GM21737 (cell line): ENCODE measurements at regions not wholly inside any gene's neighbourhood (a gene's known extent, or its start where the extent isn't known, plus 50 kb on each side); places are given as distances from the start of the nearest gene placed in this dataset.
"Not testable (repeated sequence)": the region's sequence is repeated elsewhere in the genome, so short reads cannot be mapped to it uniquely, and the experiment has no call there.

ENCODE experiments used
- ATAC-seq: cut with Tn5 transposase; IDR thresholded peaks from one replicate; pipeline ENCODE4 v1.9.1; 2021; ENCODE audit warnings: mild to moderate bottlenecking, moderate library complexity; ENCODE audit not compliant: unreplicated experiment

DNA sequence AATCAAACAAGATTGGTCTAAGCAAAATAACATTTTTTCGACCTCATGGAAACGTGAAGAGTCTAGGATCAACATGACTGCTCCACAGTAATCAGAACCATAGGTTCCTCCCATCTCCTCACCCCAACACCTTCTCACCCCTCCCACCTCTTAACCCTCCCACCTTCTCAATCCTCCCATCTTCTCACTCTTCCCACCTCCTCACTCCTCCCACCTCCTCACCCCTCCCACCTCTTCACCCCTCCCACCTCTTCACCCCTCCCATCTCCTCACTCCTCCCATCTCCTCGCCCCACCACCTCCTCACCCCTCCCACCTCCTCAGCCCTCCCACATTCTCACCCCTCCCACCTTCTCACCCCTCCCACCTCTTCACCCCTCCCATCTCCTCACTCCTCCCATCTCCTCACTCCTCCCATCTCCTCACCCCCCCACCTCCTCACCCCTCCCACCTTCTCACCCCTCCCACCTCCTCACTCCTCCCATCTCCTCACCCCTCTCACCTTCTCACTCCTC lies 567.4 kb downstream of the C6orf118 start:
- no peak for ATAC-seq

- not testable (repeated sequence) for ATAC-seq
Observed at GRCh38 chr6:164736090-164736489, 573.3 kb downstream of the C6orf118 start.

DNA sequence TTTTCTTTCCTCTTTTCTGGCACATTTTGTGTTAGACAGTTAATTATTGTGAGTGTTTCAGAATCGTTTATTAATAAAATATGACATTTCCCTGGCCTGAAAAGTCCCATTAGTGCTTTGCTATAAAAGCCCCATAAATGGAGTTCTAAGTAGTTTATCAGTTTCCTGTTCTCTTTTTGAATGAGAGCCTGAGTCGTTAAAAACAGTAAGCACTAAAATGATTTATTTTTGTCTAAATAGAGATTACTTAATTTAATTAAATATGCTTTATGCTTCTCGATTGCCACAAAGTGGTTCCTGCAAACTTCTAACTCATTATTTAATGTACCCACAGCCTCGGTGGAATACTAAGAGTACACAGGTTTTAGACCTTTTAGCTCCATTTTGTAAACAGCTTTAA lies 577.9 kb downstream of the C6orf118 start:
- ATAC-seq = no peak

GRCh38 chr6:164721460-164721859 lies 587.9 kb downstream of the C6orf118 start:
- ATAC-seq = no peak

- ATAC-seq = no peak
Observed at GRCh38 chr6:164700497-164700896, 608.9 kb downstream of the C6orf118 start.

GRCh38 chr6:164695896-164696295 lies 613.5 kb downstream of the C6orf118 start:
- ATAC-seq = no peak

GRCh38 chr6:164694386-164694785 lies 615.0 kb downstream of the C6orf118 start:
- no peak for ATAC-seq

- no peak for ATAC-seq
Observed at GRCh38 chr6:164693944-164694343, 615.5 kb downstream of the C6orf118 start.

GRCh38 chr6:164692772-164693510 lies 616.5 kb downstream of the C6orf118 start:
- ATAC-seq = no peak

GRCh38 chr6:164690702-164691500 lies 618.5 kb downstream of the C6orf118 start:
- ATAC-seq = no peak

- no peak for ATAC-seq
Observed at GRCh38 chr6:164690241-164690640, 619.2 kb downstream of the C6orf118 start.

GRCh38 chr6:164665328-164665727 lies 644.1 kb downstream of the C6orf118 start:
- ATAC-seq = no peak

DNA sequence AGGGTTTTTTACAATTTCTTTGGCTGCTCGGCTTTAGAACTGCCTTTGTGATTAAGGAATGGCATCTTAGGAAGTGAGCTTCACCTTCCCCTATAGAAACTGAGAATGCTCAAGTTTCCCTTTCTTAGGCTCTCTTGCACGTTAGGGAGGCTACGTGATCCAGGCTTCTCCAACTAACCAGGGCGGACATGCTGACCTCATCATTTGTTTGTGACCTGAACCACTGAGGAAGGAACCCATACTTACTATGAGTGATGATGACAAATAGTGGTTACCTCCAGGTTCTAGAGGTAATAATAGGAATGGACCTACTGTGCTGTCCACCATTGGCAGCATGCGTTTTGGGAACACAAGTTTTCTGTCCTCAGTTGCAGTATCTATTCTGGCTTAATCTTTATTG lies 645.8 kb downstream of the C6orf118 start:
- ATAC-seq = no peak

- ATAC-seq = no peak
Observed at GRCh38 chr6:164661716-164662115, 647.7 kb downstream of the C6orf118 start.

GRCh38 chr6:164660781-164661180 lies 648.6 kb downstream of the C6orf118 start:
- ATAC-seq = no peak

DNA sequence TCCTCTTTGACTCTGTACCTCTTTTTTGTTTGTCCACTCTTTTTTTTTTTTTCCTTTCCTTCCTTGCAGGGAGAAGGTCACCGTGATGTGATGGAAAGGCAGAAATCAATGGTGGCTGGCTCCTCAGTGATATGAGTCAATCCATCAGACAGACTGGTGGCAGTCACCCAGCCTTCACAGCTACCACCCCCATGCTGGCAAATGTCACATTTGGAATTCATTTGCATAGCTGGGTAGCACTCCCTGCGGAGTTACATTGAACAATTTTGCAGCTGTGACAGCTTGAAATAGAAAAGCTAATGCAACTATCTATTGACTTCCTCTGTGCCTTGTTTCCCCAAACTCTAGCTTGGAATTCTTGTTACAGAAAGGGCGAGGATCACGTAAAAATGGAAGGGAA lies 668.4 kb downstream of the C6orf118 start:
- ATAC-seq = no peak

DNA sequence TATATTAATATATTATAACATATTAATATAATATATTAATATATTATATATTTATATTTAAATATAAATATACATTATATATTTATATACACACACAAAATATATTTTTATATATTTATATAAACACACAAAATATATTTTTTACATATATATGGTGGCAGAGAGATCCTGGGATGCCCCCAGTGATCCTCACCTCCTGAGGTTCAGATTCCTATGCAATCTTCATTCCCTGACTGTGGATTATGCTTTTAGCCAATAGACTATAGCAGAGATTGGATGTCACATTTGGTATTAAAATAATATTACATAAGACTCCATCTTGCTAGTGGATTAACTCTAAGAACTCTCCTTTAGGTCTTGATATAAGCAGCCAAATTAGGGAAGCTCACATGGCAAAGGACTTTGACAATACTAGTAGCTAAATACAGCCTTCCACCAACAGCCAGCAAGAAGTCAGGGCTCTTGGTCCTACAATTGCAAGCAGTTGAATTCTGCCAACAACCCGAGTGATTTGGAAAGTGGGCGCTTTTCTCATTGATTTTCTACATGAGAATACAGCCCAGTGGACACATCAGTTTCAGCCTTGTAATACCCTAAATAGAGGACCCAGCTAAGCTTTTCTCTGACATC lies 681.0 kb downstream of the C6orf118 start:
- ATAC-seq = no peak

DNA sequence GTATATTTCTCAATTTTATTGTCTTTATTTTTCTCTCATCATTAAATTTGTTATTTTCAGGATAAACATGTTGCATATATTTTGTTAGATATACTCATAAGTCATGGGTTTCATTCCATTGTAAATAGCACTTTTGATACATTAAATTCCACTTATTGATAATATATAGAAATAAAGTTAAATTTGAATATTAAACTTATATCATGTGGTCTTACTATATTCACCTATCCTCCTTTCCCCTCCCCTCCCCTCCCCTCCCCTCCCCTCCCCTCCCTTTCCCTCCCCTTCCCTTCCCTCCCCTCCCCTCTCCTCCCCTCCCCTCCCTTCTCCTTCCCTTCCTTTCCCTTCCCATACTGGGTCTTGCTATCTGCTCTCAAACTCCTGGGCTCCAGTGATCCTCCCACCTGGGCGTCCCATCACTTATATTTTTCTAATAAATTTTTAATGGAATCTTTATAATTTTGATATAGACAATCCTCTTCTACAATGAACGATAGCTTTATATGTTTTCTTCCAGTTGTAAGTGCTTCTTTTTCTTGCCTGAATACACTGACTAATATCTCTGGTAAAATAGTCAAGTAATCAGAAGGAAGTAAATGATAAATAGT lies 692.4 kb downstream of the C6orf118 start:
- ATAC-seq = no peak

DNA sequence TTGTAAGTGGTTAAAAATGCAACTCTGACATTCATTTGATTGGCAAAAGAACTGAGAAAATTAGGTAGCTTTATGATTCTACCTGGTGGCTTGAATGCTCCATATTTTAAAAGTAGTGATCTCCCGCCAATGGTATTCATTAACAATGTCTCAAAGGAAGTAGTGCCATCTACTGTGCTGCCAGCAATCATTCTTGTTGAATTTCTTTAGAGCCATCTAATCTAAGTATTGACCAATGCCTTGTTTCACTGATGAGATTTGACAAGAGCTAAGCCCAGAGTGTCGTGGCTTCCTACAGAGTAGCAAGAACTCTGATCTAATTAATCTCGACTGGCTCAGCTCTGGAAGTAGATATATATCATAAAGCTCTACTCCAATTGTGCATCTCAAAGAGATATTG lies 696.7 kb downstream of the C6orf118 start:
- ATAC-seq = no peak

- not testable (repeated sequence) for ATAC-seq
Observed at GRCh38 chr6:164610859-164611258, 698.5 kb downstream of the C6orf118 start.

DNA sequence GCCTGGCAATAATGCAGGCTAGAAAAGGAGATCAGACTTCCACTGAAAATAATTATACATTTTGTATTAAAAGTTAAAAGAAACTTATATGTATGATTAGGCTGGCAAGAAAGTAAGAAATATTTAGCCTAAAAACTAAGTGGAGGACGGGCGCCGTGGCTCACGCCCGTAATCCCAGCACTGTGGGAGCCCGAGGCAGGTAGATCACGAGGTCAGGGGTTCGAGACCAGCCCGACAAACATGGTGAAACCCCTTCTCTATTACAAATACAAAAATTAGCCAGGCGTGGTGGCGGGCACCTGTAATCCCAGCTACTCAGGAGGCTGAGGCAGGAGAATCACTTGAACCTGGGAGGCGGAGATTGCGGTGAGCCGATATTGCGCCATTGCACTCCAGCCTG lies 707.0 kb downstream of the C6orf118 start:
- not testable (repeated sequence) for ATAC-seq
